GM19023 (cell line): ENCODE measurements at regions not wholly inside any gene's neighbourhood (a gene's known extent, or its start where the extent isn't known, plus 50 kb on each side); places are given as distances from the start of the nearest gene placed in this dataset.

ENCODE experiments used
- ATAC-seq: cut with Tn5 transposase; IDR thresholded peaks from one replicate; pipeline ENCODE4 v1.9.1; 2021; ENCODE audit warnings: mild to moderate bottlenecking, moderate library complexity; ENCODE audit not compliant: unreplicated experiment

- no peak for ATAC-seq
Observed at GRCh38 chr1:207971331-207972219, 60.6 kb upstream of the CD34 start.

- ATAC-seq = no peak
Observed at GRCh38 chr1:207970329-207971233, 59.7 kb upstream of the CD34 start.

GRCh38 chr1:207969528-207969927 lies 58.6 kb upstream of the CD34 start:
- ATAC-seq = no peak

GRCh38 chr1:207968521-207969009 lies 57.6 kb upstream of the CD34 start:
- ATAC-seq = no peak

GRCh38 chr1:207967703-207968102 lies 56.8 kb upstream of the CD34 start:
- ATAC-seq = no peak

- no peak for ATAC-seq
Observed at GRCh38 chr1:207966521-207966920, 55.6 kb upstream of the CD34 start.

GRCh38 chr1:207965392-207966387 lies 54.8 kb upstream of the CD34 start:
- ATAC-seq = no peak

- ATAC-seq = no peak
Observed at GRCh38 chr1:207964195-207964966, 53.5 kb upstream of the CD34 start.

GRCh38 chr1:207963427-207964194 lies 52.7 kb upstream of the CD34 start:
- ATAC-seq = peak; percentile 86

- peak; percentile 33 for ATAC-seq
Observed at GRCh38 chr1:207962716-207963426, 51.9 kb upstream of the CD34 start.
